ENCODE measurements at regions not wholly inside any gene's neighbourhood (a gene's known extent, or its start where the extent isn't known, plus 50 kb on each side); places are given as distances from the start of the nearest gene placed in this dataset.

DNA sequence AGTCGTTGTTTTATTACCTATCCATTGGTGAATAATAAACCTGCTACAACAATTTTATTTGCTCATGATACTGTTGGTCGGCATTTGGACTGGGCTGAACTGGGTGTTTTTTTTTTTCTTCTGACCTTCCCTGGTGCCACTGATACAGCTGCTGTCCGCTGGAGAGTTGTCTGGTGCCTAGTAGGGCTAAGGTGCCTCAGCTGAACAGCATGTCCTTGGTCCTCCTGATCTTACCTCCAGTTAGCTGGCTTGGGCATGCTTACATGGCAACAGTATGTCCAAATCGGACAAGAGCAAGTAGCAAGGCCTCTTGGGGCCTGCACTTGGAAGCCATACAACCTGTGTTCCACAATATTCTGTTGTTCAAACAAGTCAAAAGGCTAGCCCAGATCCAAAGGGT is 563.4 kb downstream of the BMP2 start:
- intact Hi-C loops (cut with micrococcal nuclease), result no loop called here

DNA sequence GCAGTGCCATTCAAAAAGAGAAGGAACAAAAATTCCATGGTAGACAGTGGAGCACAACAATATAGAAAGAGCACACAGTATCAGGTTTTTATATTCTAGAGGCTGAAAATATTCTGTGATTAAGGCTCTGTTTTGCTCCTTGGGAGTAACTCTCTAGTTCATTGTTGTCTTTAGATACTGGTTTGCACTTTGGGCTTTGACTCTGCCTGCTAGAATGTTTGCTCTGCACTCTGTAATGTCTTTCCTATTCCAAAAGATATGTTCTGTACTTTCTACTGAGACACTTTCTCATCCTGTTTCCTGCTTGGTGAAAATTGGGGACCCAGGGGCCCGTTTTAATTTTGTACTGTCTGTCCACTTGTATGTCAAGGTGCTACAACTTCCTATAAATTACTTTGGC is 564.7 kb downstream of the BMP2 start:
- intact Hi-C loops (cut with micrococcal nuclease), result no loop called here

GRCh38 chr20:7333841-7334240 is 566.4 kb downstream of the BMP2 start:
- intact Hi-C loops (cut with micrococcal nuclease), result no loop called here

GRCh38 chr20:7346026-7346425 is 578.5 kb downstream of the BMP2 start:
- intact Hi-C loops (cut with micrococcal nuclease), result no loop called here

- intact Hi-C loops (cut with micrococcal nuclease), result no loop called here
Measured at GRCh38 chr20:7346562-7346961, 579.1 kb downstream of the BMP2 start.

DNA sequence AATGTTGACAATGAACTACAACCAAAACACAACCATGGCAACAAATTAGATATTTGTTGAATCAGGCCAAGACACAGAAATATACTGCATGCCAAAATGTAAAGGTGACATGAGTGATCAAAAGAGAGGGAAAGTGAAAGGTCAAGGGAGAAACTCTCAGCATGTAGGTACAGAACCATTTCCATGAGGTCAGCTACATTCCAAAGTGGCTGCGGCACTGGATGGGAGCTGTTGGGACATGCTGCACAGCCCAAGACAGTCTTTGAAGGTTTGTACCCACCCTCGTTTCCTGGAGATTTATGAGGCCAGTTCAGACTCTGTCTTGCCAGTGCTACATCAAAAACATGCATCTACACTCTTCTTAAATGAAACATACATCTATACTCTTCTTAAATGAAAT is 579.9 kb downstream of the BMP2 start:
- intact Hi-C loops (cut with micrococcal nuclease), result no loop called here

- intact Hi-C loops (cut with micrococcal nuclease), result no loop called here
Measured at GRCh38 chr20:7348253-7348652, 580.8 kb downstream of the BMP2 start.

- intact Hi-C loops (cut with micrococcal nuclease), result no loop called here
Measured at GRCh38 chr20:7352165-7352564, 584.7 kb downstream of the BMP2 start.

GRCh38 chr20:7355051-7355450 is 585.2 kb downstream of the HAO1 start:
- intact Hi-C loops (cut with micrococcal nuclease), result no loop called here

DNA sequence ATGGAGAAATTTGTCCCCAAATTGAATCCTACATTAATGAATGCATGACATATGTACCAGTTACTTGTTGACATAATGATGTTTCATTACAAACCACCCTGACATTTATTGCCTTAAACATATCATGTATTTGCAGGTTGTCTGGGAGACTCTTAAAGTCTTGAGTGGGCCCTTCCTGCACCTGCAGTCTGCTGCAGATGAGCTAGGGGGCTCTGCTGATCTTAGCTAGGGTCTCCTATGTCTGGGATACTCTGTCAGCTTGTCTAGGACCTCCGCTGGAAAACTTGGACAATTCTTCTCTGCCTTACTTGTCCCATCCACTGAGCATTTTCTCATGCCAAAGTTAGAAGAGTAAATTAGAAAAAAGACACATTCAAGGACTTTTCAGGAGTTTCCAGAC is 581.6 kb downstream of the HAO1 start:
- intact Hi-C loops (cut with micrococcal nuclease), result no loop called here

DNA sequence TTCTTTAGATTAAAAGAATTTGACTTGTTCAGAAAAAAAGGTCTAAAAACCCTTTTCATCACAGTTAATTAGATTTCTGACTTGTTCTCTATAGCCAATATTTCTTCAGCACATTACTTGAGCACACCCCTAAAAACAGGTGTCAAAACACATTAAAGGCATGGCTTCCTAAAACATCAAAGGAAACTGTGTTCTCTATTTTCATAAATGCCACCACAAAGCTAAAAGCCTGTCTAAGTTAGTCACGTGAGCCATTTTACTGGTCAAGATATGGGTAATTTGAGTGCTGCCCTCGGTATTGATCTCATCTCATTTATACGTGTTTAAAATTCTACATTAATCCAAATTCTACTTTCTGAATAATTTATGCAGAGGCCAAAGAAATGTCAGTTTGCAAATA is 580.5 kb downstream of the HAO1 start:
- intact Hi-C loops (cut with micrococcal nuclease), result no loop called here

DNA sequence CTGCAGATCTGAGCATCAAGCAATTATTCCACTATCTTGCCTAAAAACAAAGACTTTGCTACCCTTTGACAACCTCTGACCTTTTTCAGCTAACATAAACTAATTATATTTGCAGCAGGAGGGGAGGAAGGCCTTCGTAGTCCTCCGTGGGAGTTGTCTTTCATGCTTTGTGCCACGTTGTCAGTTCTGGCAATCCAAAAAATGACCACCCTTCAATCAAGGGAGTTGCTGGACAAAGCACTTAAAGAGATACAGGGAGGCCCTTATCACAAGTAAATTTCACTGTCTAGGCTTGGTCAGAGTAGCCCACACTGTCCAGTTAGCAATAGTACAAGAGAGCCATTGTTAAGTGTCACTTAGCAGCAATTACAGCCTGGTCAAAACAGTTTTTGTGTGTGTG is 578.9 kb downstream of the HAO1 start:
- intact Hi-C loops (cut with micrococcal nuclease), result no loop called here

DNA sequence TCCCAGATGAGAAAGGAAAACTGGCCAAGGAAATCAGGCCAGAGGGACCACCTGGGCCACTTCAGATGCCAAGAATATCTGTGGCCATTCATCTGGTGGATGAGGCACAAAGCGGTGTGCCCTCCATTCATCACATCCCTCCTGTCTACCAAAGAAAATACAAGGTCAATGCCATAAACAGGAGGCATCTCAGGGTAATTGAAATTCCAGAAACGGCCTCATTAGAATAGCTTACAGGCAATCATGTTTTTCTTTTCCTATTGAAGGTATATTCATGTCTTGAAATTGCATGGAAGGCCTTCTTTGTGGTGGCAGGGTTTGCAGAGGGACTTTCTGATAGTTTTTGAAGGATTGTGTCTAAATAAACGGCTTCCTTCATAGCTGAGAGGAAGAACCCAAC is 578.3 kb downstream of the HAO1 start:
- intact Hi-C loops (cut with micrococcal nuclease), result no loop called here

GRCh38 chr20:7362601-7363000 is 577.7 kb downstream of the HAO1 start:
- intact Hi-C loops (cut with micrococcal nuclease), result no loop called here

GRCh38 chr20:7366189-7366588 is 574.1 kb downstream of the HAO1 start:
- intact Hi-C loops (cut with micrococcal nuclease), result no loop called here

DNA sequence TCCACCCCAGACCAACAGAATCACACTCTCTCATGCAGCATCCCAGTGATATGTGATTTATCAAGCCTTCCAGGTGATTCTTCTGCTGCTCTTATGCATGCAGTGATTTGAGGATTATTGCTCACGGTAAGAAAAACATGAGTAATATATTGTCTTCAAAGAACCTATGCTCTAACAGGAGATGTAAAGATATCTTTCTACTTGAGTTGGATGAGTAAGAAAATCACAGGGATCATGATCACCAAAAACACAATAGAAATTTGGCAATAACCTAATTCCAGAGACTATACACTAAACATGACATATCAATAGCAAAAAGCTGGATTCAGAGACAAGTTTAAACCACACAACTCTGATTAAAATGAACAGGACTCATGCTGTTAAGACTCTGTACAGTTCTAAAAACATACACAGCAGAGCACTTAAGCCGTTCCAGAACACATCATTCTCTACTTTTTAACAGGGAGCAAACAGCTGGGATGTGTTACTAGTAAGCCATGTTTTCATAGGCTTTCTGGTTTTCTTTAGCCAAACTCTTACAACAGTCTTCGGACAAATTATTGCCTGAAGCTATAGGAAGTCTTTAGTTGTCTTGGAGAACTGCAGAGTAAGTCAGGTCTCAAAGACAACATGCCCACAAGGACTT is 568.6 kb downstream of the HAO1 start:
- intact Hi-C loops (cut with micrococcal nuclease), result loop anchor here (10.0 kb wide), 1 partner anchor 1227 kb away; no protein-coding TSS in a partner anchor

- intact Hi-C loops (cut with micrococcal nuclease), result loop anchor here (10.0 kb wide), 1 partner anchor 1231 kb away; no protein-coding TSS in a partner anchor
Measured at GRCh38 chr20:7375905-7376304, 564.4 kb downstream of the HAO1 start.

DNA sequence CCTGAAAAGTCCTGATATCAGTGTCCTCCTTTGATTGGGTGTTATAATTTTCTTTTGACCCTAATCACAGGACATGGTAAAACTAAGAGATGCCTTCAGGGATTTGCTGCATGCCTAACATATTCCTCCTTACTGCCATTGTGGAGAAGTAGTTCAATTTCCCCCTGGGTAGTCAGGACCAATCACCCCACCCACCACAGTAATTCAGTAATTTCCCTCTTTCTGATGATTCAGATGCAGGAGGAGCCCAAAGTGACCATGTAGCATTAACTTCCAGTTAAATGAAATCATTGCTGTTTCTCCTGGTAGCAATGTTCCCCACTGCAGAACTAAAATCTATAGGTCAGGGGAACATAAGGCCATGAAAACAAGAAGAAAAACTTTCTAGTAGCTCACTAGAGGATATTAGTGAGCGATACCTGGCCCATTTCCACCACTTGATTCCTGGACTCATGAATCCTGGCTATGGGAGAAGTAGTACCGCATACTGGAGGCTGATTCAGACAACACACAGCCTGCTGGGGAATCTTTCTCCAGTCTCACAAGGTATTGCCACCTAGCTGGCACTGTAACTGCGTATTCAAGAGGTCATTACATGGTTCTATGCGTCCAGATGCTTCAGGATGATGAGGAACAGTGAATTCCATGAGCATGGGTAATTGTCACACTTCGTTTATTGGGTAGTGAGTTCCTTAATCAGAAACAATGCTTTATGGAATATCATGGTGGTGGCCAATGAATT is 561.2 kb downstream of the HAO1 start:
- intact Hi-C loops (cut with micrococcal nuclease), result loop anchor here (10.0 kb wide), 1 partner anchor 1234 kb away; no protein-coding TSS in a partner anchor

DNA sequence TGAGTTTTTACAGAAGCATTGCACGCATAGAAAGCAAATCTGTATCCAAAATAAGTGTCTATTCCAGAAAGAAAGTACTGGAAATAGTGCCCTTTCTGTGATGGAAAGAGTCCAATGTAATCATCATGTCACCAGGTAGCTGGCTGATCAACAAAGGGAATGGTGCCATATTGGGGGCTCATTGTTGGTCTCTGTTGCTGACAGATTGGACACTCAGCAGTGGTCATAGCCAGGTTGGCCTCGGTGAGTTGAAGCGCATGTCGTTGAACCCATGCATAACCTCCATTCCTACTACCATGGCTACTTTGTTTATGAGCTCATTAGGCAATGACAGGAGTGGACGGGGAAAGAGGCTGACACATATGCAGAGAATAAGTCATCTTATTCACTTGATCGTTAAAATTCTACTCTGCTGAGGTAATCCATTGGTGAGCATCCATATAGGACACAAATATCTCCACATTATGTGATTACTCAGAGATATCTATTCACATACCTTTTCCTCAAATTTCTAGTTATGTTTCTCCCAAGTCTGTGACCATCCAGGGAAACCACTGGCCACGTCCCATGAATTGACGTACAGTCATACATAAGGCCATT is 560.5 kb downstream of the HAO1 start:
- intact Hi-C loops (cut with micrococcal nuclease), result loop anchor here (10.0 kb wide), 1 partner anchor 1235 kb away; no protein-coding TSS in a partner anchor

- intact Hi-C loops (cut with micrococcal nuclease), result no loop called here
Measured at GRCh38 chr20:7383216-7383615, 557.0 kb downstream of the HAO1 start.

DNA sequence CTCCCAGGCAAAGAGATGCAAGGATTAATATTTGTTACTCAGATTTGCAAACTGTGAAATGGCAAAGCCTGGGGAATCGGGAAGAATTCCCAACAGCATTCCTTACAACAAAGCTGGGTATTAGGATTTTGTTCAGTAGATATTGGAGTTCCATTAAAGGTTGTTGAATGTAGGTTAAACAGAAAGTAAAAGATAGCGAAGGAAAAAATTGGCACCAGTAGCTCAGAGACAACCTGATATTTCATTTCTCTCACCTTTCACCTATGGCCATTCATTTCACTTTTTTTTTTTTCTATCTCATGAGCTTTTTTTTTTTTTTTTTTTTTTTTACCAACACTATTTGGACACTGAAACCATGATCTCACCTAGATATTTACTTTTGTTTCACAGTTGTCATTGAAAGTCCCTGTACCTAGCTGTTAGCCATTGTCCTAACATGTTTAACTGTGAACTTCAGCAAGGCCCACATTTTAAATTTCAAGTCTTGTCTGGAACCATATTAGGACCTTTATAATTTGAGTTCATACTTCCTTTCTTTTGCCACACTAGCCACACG is 552.5 kb downstream of the HAO1 start:
- intact Hi-C loops (cut with micrococcal nuclease), result no loop called here

DNA sequence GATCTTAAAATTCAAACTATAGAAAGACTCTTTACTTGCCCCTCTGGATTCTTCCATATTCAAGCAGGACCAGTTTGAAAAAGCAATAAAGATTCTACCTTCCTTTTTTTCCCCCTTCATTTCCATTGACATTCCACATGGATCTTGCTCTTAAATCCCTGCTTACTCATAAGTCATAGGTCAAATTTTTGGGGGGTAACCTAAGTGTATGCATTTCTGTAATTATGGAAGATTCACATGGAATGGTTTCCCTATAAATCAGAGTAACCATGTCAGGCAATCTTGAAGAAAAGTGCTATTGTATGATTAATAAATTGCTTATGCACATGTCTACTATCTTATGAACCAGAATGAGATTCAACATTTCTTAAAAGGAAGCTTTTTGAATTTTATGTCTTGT is 551.0 kb downstream of the HAO1 start:
- intact Hi-C loops (cut with micrococcal nuclease), result no loop called here

Data from T-helper 2 cell treated with Interferon-gamma antibody and Interleukin-4, amounts not matched to agents 100 ng/mL and 5 ng/mL, for 36 hours (primary cell).